Neural progenitor cell (in vitro differentiated cells): ENCODE measurements at regions not wholly inside any gene's neighbourhood (a gene's known extent, or its start where the extent isn't known, plus 50 kb on each side); places are given as distances from the start of the nearest gene placed in this dataset.

ENCODE experiments used
- DNase-seq: peaks from one replicate; pipeline ENCODE4 v3.0.0-alpha.2; 2016; ENCODE audit warnings: low spot score
- H2AFZ ChIP-seq: fragments of 200-600 bp; sonication (generic); replicated peaks from 2 replicates; pipeline ENCODE4 v1.6.1; 2016; ENCODE audit warnings: antibody characterized with exemption
- H3F3A ChIP-seq: fragments of 200-600 bp; sonication (generic); 2 replicates; pipeline ENCODE4 v1.6.1; 2016; ENCODE audit warnings: antibody characterized with exemption, low read depth
- H3K27ac ChIP-seq: fragments of 200-600 bp; sonication (generic); 2 replicates; pipeline ENCODE4 v1.5.1; 2016; ENCODE audit warnings: mild to moderate bottlenecking
- H3K27me3 ChIP-seq: fragments of 200-600 bp; sonication (generic); 2 replicates; pipeline ENCODE4 v1.6.1; 2016; ENCODE audit warnings: mild to moderate bottlenecking, moderate library complexity
- H3K36me3 ChIP-seq: fragments of 200-600 bp; sonication (generic); 2 replicates; pipeline ENCODE4 v1.5.1; 2016
- H3K4me1 ChIP-seq: fragments of 200-600 bp; sonication (generic); 2 replicates; pipeline ENCODE4 v1.6.1; 2016; ENCODE audit warnings: mixed run types
- H3K4me2 ChIP-seq: fragments of 200-600 bp; sonication (generic); 2 replicates; pipeline ENCODE4 v1.6.1; 2016
- H3K4me3 ChIP-seq: fragments of 200-600 bp; sonication (generic); 2 replicates; pipeline ENCODE4 v1.5.1; 2016
- H3K79me2 ChIP-seq: fragments of 200-600 bp; sonication (generic); 2 replicates; pipeline ENCODE4 v1.6.1; 2016; ENCODE audit warnings: low read depth
- H3K9ac ChIP-seq: fragments of 200-600 bp; sonication (generic); 2 replicates; pipeline ENCODE4 v1.6.1; 2016
- H3K9me3 ChIP-seq: fragments of 200-600 bp; sonication (generic); 2 replicates; pipeline ENCODE4 v1.5.1; 2016; ENCODE audit warnings: low read depth
- H4K20me1 ChIP-seq: fragments of 200-600 bp; sonication (generic); 2 replicates; pipeline ENCODE4 v1.6.1; 2016; ENCODE audit warnings: low read depth
- H3K27ac Mint-ChIP-seq: 3 replicates; pipeline ENCODE4 v1.8.0; 2021; ENCODE audit warnings: mixed read lengths
- H3K27me3 Mint-ChIP-seq: 2 replicates; pipeline ENCODE4 v1.8.0; 2022; ENCODE audit warnings: low read depth, mild to moderate bottlenecking, inconsistent platforms, moderate library complexity, mixed read lengths; ENCODE audit not compliant: insufficient read depth
- H3K36me3 Mint-ChIP-seq: 3 replicates; pipeline ENCODE4 v1.8.0; 2021; ENCODE audit warnings: mixed read lengths
- H3K4me1 Mint-ChIP-seq: 3 replicates; pipeline ENCODE4 v1.8.0; 2021; ENCODE audit warnings: mixed read lengths
- H3K4me3 Mint-ChIP-seq: 3 replicates; pipeline ENCODE4 v1.8.0; 2021; ENCODE audit warnings: mild to moderate bottlenecking, moderate library complexity, mixed read lengths
- H3K9me3 Mint-ChIP-seq: 3 replicates; pipeline ENCODE4 v1.8.0; 2020; ENCODE audit warnings: mixed read lengths
- CTCF ChIP-seq: fragments of 200-600 bp; sonication (generic); IDR thresholded peaks from 2 replicates; pipeline ENCODE4 v1.5.1; 2017; ENCODE audit warnings: antibody characterized with exemption, mild to moderate bottlenecking
- EZH2 ChIP-seq: fragments of 200-600 bp; sonication (generic); IDR thresholded peaks from 2 replicates; pipeline ENCODE4 v1.6.1; 2017; ENCODE audit warnings: antibody characterized with exemption, mild to moderate bottlenecking, moderate library complexity
- EZH2phosphoT487 ChIP-seq: fragments of 200-600 bp; sonication (generic); IDR thresholded peaks from 2 replicates; pipeline ENCODE4 v1.6.1; 2017; ENCODE audit warnings: antibody characterized with exemption

- H3K27me3 ChIP-seq: no peaks in the 10 kb centered on the region
- no peak overlapping the region for H3K4me3 Mint-ChIP-seq
- H3K27ac Mint-ChIP-seq: no peak overlapping the region
- no peak overlapping the region for H2AFZ ChIP-seq
- H3K4me2 ChIP-seq: no peak overlapping the region
- DNase-seq: no peak
- no peaks in the 10 kb centered on the region for H3K9me3 ChIP-seq
- H3K4me1 ChIP-seq: peaks cover 7% of the 10 kb centered on the region
- peaks cover 24% of the 10 kb centered on the region for H3K4me1 Mint-ChIP-seq
- no peak overlapping the region for H3K4me3 ChIP-seq
- H3K27ac ChIP-seq: no peak overlapping the region
- H4K20me1 ChIP-seq: no peaks in the 10 kb centered on the region
- peaks cover 16% of the 10 kb centered on the region for H3K9me3 Mint-ChIP-seq
- no peaks in the 10 kb centered on the region for H3K36me3 Mint-ChIP-seq
- no peaks in the 10 kb centered on the region for H3K36me3 ChIP-seq
- no peak for TF ChIP-seq CTCF
- TF ChIP-seq EZH2: no peak
- no peak for TF ChIP-seq EZH2phosphoT487
- H3F3A ChIP-seq: no peaks in the 10 kb centered on the region
- H3K79me2 ChIP-seq: no peaks in the 10 kb centered on the region
- H3K27me3 Mint-ChIP-seq: peaks cover 8% of the 10 kb centered on the region
- no peak overlapping the region for H3K9ac ChIP-seq
These were observed 133.2 kb downstream of the PROX1 start for GRCh38 chr1:214120951-214121350.

GRCh38 chr1:214122110-214122509 is 134.3 kb downstream of the PROX1 start:
- no peaks in the 10 kb centered on the region for H3K9me3 ChIP-seq
- peaks cover 7% of the 10 kb centered on the region for H3K4me1 ChIP-seq
- peaks cover 13% of the 10 kb centered on the region for H3K9me3 Mint-ChIP-seq
- peaks cover 8% of the 10 kb centered on the region for H3K27me3 Mint-ChIP-seq
- peaks cover 24% of the 10 kb centered on the region for H3K4me1 Mint-ChIP-seq
- H3K27me3 ChIP-seq: no peaks in the 10 kb centered on the region
- H4K20me1 ChIP-seq: no peaks in the 10 kb centered on the region
- H2AFZ ChIP-seq: no peak overlapping the region
- no peaks in the 10 kb centered on the region for H3K36me3 Mint-ChIP-seq
- no peak for TF ChIP-seq EZH2
- no peak for TF ChIP-seq EZH2phosphoT487
- no peak for TF ChIP-seq CTCF
- H3K4me3 ChIP-seq: no peak overlapping the region
- H3K27ac ChIP-seq: no peak overlapping the region
- no peaks in the 10 kb centered on the region for H3K36me3 ChIP-seq
- no peaks in the 10 kb centered on the region for H3F3A ChIP-seq
- H3K27ac Mint-ChIP-seq: no peak overlapping the region
- no peak overlapping the region for H3K4me3 Mint-ChIP-seq
- H3K4me2 ChIP-seq: no peak overlapping the region
- no peaks in the 10 kb centered on the region for H3K79me2 ChIP-seq
- DNase-seq: no peak
- no peak overlapping the region for H3K9ac ChIP-seq

GRCh38 chr1:214123061-214123784 is 135.4 kb downstream of the PROX1 start:
- Histone ChIP-seq H2AFZ (peak overlapping the region; percentile 69), H3K9me3 (no peaks in the 10 kb centered on the region), H3F3A (no peaks in the 10 kb centered on the region), H3K36me3 (no peaks in the 10 kb centered on the region), H3K9ac (no peak overlapping the region), H3K27ac (no peak overlapping the region), H3K4me1 (peaks cover 7% of the 10 kb centered on the region), H4K20me1 (no peaks in the 10 kb centered on the region), H3K79me2 (no peaks in the 10 kb centered on the region), H3K4me2 (no peak overlapping the region), H3K27me3 (no peaks in the 10 kb centered on the region), H3K4me3 (no peak overlapping the region)
- H3K9me3 Mint-ChIP-seq: peaks cover 4% of the 10 kb centered on the region
- H3K4me3 Mint-ChIP-seq: no peak overlapping the region
- peaks cover 8% of the 10 kb centered on the region for H3K27me3 Mint-ChIP-seq
- peak; percentile 79 for TF ChIP-seq CTCF
- no peak for TF ChIP-seq EZH2
- TF ChIP-seq EZH2phosphoT487: no peak
- DNase-seq: peak; percentile 86
- H3K36me3 Mint-ChIP-seq: no peaks in the 10 kb centered on the region
- no peak overlapping the region for H3K27ac Mint-ChIP-seq
- H3K4me1 Mint-ChIP-seq: peaks cover 24% of the 10 kb centered on the region
